HEK293 (cell line): ENCODE measurements at regions not wholly inside any gene's neighbourhood (a gene's known extent, or its start where the extent isn't known, plus 50 kb on each side); places are given as distances from the start of the nearest gene placed in this dataset.

Experiments
- FEZF1 ChIP-seq: fragments of 450-650 bp; formaldehyde crosslinking; IDR thresholded peaks from 2 replicates; pipeline ENCODE4 v1.5.1; 2016; ENCODE audit warnings: missing biosample characterization, missing genetic modification characterization
- GLIS1 ChIP-seq: fragments of 450-650 bp; formaldehyde crosslinking; IDR thresholded peaks from 2 replicates; pipeline ENCODE4 v1.5.1; 2016; ENCODE audit warnings: missing biosample characterization, missing genetic modification characterization
- KLF1 ChIP-seq: fragments of 450-650 bp; formaldehyde crosslinking; IDR thresholded peaks from 2 replicates; pipeline ENCODE4 v1.5.1; 2016; ENCODE audit warnings: missing biosample characterization, missing genetic modification characterization
- KLF16 ChIP-seq: fragments of 450-650 bp; formaldehyde crosslinking; IDR thresholded peaks from 2 replicates; pipeline ENCODE4 v1.5.1; 2017; ENCODE audit warnings: missing biosample characterization, missing genetic modification characterization
- MZF1 ChIP-seq: fragments of 450-650 bp; formaldehyde crosslinking; IDR thresholded peaks from 2 replicates; pipeline ENCODE4 v1.5.1; 2017; ENCODE audit warnings: missing biosample characterization, missing genetic modification characterization, borderline replicate concordance
- OSR2 ChIP-seq: fragments of 450-650 bp; formaldehyde crosslinking; IDR thresholded peaks from 2 replicates; pipeline ENCODE4 v1.5.1; 2016; ENCODE audit warnings: missing biosample characterization, missing genetic modification characterization
- SALL2 ChIP-seq: fragments of 450-650 bp; formaldehyde crosslinking; IDR thresholded peaks from 2 replicates; pipeline ENCODE4 v1.5.0; 2017; ENCODE audit warnings: missing biosample characterization, mild to moderate bottlenecking, missing genetic modification characterization, borderline replicate concordance
- SCRT2 ChIP-seq: fragments of 450-650 bp; formaldehyde crosslinking; IDR thresholded peaks from 2 replicates; pipeline ENCODE4 v1.5.1; 2016; ENCODE audit warnings: missing biosample characterization, missing genetic modification characterization
- SP2 ChIP-seq: fragments of 450-650 bp; formaldehyde crosslinking; IDR thresholded peaks from 2 replicates; pipeline ENCODE4 v1.5.1; 2016; ENCODE audit warnings: missing biosample characterization, missing genetic modification characterization
- SP3 ChIP-seq: fragments of 450-650 bp; formaldehyde crosslinking; IDR thresholded peaks from 2 replicates; pipeline ENCODE4 v1.5.1; 2016; ENCODE audit warnings: missing biosample characterization, missing genetic modification characterization
- WT1 ChIP-seq: fragments of 450-650 bp; formaldehyde crosslinking; IDR thresholded peaks from 2 replicates; pipeline ENCODE4 v1.5.1; 2016; ENCODE audit warnings: missing biosample characterization, missing genetic modification characterization
- YY1 ChIP-seq: fragments of 450-650 bp; formaldehyde crosslinking; IDR thresholded peaks from 2 replicates; pipeline ENCODE4 v1.5.1; 2018; ENCODE audit warnings: missing biosample characterization, missing genetic modification characterization
- ZBTB48 ChIP-seq: fragments of 450-650 bp; formaldehyde crosslinking; IDR thresholded peaks from 2 replicates; pipeline ENCODE4 v1.5.1; 2016; ENCODE audit warnings: missing biosample characterization, missing genetic modification characterization
- ZBTB8A ChIP-seq: fragments of 450-650 bp; formaldehyde crosslinking; IDR thresholded peaks from 2 replicates; pipeline ENCODE4 v1.5.1; 2016; ENCODE audit warnings: missing biosample characterization, missing genetic modification characterization
- ZEB2 ChIP-seq: fragments of 450-650 bp; formaldehyde crosslinking; IDR thresholded peaks from 2 replicates; pipeline ENCODE4 v1.5.1; 2016; ENCODE audit warnings: missing biosample characterization, missing genetic modification characterization
- ZFP3 ChIP-seq: fragments of 450-650 bp; formaldehyde crosslinking; IDR thresholded peaks from 2 replicates; pipeline ENCODE4 v1.5.1; 2016; ENCODE audit warnings: low read depth, missing biosample characterization, missing genetic modification characterization
- ZFP69B ChIP-seq: fragments of 450-650 bp; formaldehyde crosslinking; IDR thresholded peaks from 2 replicates; pipeline ENCODE4 v1.5.1; 2016; ENCODE audit warnings: missing biosample characterization, missing genetic modification characterization
- ZIC2 ChIP-seq: fragments of 450-650 bp; formaldehyde crosslinking; IDR thresholded peaks from 2 replicates; pipeline ENCODE4 v1.5.1; 2016; ENCODE audit warnings: missing biosample characterization, missing genetic modification characterization
- ZNF155 ChIP-seq: fragments of 450-650 bp; formaldehyde crosslinking; IDR thresholded peaks from 2 replicates; pipeline ENCODE4 v1.5.1; 2016; ENCODE audit warnings: missing biosample characterization, missing genetic modification characterization
- ZNF2 ChIP-seq: fragments of 450-650 bp; formaldehyde crosslinking; IDR thresholded peaks from 2 replicates; pipeline ENCODE4 v1.5.1; 2016; ENCODE audit warnings: missing biosample characterization, missing genetic modification characterization
- ZNF248 ChIP-seq: fragments of 450-650 bp; formaldehyde crosslinking; IDR thresholded peaks from 2 replicates; pipeline ENCODE4 v1.5.1; 2017; ENCODE audit warnings: missing biosample characterization, missing genetic modification characterization
- ZNF366 ChIP-seq: fragments of 450-650 bp; formaldehyde crosslinking; conservative IDR thresholded peaks from 2 replicates; pipeline ENCODE4 v1.5.1; 2016; ENCODE audit warnings: missing biosample characterization, missing genetic modification characterization
- ZNF501 ChIP-seq: fragments of 450-650 bp; formaldehyde crosslinking; IDR thresholded peaks from 2 replicates; pipeline ENCODE4 v1.5.1; 2016; ENCODE audit warnings: missing biosample characterization, missing genetic modification characterization
- ZNF558 ChIP-seq: fragments of 450-650 bp; formaldehyde crosslinking; IDR thresholded peaks from 2 replicates; pipeline ENCODE4 v1.5.1; 2016; ENCODE audit warnings: missing biosample characterization, missing genetic modification characterization
- ZNF561 ChIP-seq: fragments of 450-650 bp; IDR thresholded peaks from 2 replicates; pipeline ENCODE4 v1.5.1; 2018; ENCODE audit warnings: missing biosample characterization, missing genetic modification characterization, borderline replicate concordance
- ZNF585B ChIP-seq: fragments of 450-650 bp; formaldehyde crosslinking; IDR thresholded peaks from 2 replicates; pipeline ENCODE4 v1.5.1; 2016; ENCODE audit warnings: missing biosample characterization, missing genetic modification characterization
- ZNF660 ChIP-seq: fragments of 450-650 bp; IDR thresholded peaks from 2 replicates; pipeline ENCODE4 v1.5.1; 2018; ENCODE audit warnings: missing biosample characterization, mild to moderate bottlenecking, missing genetic modification characterization
- ZNF843 ChIP-seq: fragments of 450-650 bp; formaldehyde crosslinking; IDR thresholded peaks from 2 replicates; pipeline ENCODE4 v1.5.1; 2016; ENCODE audit warnings: missing biosample characterization, missing genetic modification characterization
- ZSCAN23 ChIP-seq: fragments of 450-650 bp; formaldehyde crosslinking; IDR thresholded peaks from 2 replicates; pipeline ENCODE4 v1.5.1; 2016; ENCODE audit warnings: missing biosample characterization, missing genetic modification characterization
- TF ChIP-seq, protein P1 (sequence below): fragments of 450-650 bp; IDR thresholded peaks from 2 replicates; pipeline ENCODE4 v1.5.1; 2018; ENCODE audit warnings: missing biosample characterization, mild to moderate bottlenecking, missing genetic modification characterization
- TF ChIP-seq, protein P2 (sequence below): fragments of 450-650 bp; formaldehyde crosslinking; IDR thresholded peaks from 2 replicates; pipeline ENCODE4; 2016; ENCODE audit warnings: missing biosample characterization, missing genetic modification characterization
- TF ChIP-seq, protein P3 (sequence below): fragments of 450-650 bp; formaldehyde crosslinking; IDR thresholded peaks from 2 replicates; pipeline ENCODE4 v1.5.1; 2016; ENCODE audit warnings: missing biosample characterization, missing genetic modification characterization
- TF ChIP-seq, protein P4 (sequence below): fragments of 450-650 bp; IDR thresholded peaks from 2 replicates; pipeline ENCODE4 v1.5.1; 2018; ENCODE audit warnings: missing biosample characterization, missing genetic modification characterization
- TF ChIP-seq, protein P5 (sequence below): fragments of 450-650 bp; formaldehyde crosslinking; conservative IDR thresholded peaks from 2 replicates; pipeline ENCODE4 v1.5.1; 2016; ENCODE audit warnings: low read depth, missing biosample characterization, missing genetic modification characterization

DNA sequence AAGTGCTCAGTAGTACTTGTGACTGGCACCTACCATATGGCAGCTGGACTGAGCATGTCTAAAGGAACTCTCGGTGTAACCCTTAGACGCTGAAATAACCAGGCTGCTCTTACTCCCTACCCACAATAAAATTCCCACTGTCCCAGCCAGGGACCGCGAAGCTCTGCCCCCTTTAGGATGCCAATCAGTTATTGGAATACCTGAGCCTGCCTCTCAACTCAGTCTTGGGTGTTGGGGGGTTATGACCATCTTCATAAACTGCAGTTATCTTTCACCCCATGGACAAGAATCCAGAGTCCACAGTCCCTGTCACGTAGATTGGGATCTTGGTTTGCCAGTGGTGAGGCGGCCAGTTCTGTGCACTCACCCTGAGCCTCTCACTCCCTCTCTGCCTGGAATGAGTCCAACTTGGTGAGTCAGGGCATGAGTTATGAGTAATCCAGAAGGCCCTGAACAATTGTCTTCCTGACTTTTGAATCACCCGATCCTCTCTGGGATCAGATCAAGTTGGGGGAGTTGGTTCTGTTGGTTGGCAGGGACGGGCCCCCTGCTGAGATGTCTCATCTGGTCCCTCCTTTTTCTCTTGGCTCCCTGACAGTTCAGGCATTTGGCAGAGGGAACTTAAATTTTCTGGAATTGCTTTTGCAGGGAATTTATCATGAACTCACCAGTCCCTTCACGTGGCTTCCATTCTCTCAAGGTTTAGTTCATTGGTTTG lies 120.1 kb upstream of the UBE2E1 start (continued):
- no peak for TF ChIP-seq SCRT2 (tag by site-specific recombination)
- no peak for TF ChIP-seq ZIC2 (tag by site-specific recombination)
- peak; percentile 33 for TF ChIP-seq ZFP69B (tag by site-specific recombination)
- peak; percentile 49 for TF ChIP-seq KLF1
- TF ChIP-seq ZSCAN23 (tag by site-specific recombination), result 0 out of 2 replicates have a peak, but pooled peaks have one; percentile 42
- TF ChIP-seq, protein P1, sequence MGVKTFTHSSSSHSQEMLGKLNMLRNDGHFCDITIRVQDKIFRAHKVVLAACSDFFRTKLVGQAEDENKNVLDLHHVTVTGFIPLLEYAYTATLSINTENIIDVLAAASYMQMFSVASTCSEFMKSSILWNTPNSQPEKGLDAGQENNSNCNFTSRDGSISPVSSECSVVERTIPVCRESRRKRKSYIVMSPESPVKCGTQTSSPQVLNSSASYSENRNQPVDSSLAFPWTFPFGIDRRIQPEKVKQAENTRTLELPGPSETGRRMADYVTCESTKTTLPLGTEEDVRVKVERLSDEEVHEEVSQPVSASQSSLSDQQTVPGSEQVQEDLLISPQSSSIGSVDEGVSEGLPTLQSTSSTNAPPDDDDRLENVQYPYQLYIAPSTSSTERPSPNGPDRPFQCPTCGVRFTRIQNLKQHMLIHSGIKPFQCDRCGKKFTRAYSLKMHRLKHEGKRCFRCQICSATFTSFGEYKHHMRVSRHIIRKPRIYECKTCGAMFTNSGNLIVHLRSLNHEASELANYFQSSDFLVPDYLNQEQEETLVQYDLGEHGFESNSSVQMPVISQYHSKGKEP (tag by site-specific recombination), result no peak
- peak; percentile 80; the same call in 1 of the 2 replicates for TF ChIP-seq ZNF501
- no peak for TF ChIP-seq ZFP3
- TF ChIP-seq, protein P2, sequence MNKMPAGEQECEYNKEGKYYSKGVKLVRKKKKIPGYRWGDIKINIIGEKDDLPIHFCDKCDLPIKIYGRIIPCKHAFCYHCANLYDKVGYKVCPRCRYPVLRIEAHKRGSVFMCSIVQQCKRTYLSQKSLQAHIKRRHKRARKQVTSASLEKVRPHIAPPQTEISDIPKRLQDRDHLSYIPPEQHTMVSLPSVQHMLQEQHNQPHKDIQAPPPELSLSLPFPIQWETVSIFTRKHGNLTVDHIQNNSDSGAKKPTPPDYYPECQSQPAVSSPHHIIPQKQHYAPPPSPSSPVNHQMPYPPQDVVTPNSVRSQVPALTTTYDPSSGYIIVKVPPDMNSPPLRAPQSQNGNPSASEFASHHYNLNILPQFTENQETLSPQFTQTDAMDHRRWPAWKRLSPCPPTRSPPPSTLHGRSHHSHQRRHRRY (tag by site-specific recombination), result no peak
- peak; percentile 74 for TF ChIP-seq ZNF558
- TF ChIP-seq ZNF2, result no peak
- TF ChIP-seq FEZF1 (tag by site-specific recombination), result no peak
- peak; percentile 96 for TF ChIP-seq MZF1 (tag by site-specific recombination)
- TF ChIP-seq ZEB2 (tag by site-specific recombination), result peak; percentile 94
- TF ChIP-seq, protein P3, sequence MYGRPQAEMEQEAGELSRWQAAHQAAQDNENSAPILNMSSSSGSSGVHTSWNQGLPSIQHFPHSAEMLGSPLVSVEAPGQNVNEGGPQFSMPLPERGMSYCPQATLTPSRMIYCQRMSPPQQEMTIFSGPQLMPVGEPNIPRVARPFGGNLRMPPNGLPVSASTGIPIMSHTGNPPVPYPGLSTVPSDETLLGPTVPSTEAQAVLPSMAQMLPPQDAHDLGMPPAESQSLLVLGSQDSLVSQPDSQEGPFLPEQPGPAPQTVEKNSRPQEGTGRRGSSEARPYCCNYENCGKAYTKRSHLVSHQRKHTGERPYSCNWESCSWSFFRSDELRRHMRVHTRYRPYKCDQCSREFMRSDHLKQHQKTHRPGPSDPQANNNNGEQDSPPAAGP (tag by site-specific recombination), result peak; percentile 86
- peak; percentile 80 for TF ChIP-seq ZNF843 (tag by site-specific recombination)
- peak; percentile 94 for TF ChIP-seq GLIS1 (tag by site-specific recombination)
- TF ChIP-seq, protein P4, sequence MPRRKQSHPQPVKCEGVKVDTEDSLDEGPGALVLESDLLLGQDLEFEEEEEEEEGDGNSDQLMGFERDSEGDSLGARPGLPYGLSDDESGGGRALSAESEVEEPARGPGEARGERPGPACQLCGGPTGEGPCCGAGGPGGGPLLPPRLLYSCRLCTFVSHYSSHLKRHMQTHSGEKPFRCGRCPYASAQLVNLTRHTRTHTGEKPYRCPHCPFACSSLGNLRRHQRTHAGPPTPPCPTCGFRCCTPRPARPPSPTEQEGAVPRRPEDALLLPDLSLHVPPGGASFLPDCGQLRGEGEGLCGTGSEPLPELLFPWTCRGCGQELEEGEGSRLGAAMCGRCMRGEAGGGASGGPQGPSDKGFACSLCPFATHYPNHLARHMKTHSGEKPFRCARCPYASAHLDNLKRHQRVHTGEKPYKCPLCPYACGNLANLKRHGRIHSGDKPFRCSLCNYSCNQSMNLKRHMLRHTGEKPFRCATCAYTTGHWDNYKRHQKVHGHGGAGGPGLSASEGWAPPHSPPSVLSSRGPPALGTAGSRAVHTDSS (tag by site-specific recombination), result no peak
- TF ChIP-seq ZNF660, result peak; percentile 97
- peak; percentile 94 for TF ChIP-seq ZBTB48 (tag by site-specific recombination)
- peak; percentile 26; the same call in 1 of the 2 replicates for TF ChIP-seq ZBTB8A
- TF ChIP-seq YY1 (tag by site-specific recombination), result no peak
- TF ChIP-seq WT1 (tag by site-specific recombination), result peak; percentile 92
- TF ChIP-seq ZNF561 (tag by site-specific recombination), result peak; percentile 69; the same call in 1 of the 2 replicates
- peak; percentile 76 for TF ChIP-seq ZNF366
- no peak for TF ChIP-seq SALL2 (tag by site-specific recombination)
- TF ChIP-seq SP2 (tag by site-specific recombination), result peak; percentile 33; the same call in 1 of the 2 replicates
- TF ChIP-seq, protein P5, sequence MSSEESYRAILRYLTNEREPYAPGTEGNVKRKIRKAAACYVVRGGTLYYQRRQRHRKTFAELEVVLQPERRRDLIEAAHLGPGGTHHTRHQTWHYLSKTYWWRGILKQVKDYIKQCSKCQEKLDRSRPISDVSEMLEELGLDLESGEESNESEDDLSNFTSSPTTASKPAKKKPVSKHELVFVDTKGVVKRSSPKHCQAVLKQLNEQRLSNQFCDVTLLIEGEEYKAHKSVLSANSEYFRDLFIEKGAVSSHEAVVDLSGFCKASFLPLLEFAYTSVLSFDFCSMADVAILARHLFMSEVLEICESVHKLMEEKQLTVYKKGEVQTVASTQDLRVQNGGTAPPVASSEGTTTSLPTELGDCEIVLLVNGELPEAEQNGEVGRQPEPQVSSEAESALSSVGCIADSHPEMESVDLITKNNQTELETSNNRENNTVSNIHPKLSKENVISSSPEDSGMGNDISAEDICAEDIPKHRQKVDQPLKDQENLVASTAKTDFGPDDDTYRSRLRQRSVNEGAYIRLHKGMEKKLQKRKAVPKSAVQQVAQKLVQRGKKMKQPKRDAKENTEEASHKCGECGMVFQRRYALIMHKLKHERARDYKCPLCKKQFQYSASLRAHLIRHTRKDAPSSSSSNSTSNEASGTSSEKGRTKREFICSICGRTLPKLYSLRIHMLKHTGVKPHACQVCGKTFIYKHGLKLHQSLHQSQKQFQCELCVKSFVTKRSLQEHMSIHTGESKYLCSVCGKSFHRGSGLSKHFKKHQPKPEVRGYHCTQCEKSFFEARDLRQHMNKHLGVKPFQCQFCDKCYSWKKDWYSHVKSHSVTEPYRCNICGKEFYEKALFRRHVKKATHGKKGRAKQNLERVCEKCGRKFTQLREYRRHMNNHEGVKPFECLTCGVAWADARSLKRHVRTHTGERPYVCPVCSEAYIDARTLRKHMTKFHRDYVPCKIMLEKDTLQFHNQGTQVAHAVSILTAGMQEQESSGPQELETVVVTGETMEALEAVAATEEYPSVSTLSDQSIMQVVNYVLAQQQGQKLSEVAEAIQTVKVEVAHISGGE, result peak; percentile 44
- TF ChIP-seq ZNF585B (tag by site-specific recombination), result no peak
- TF ChIP-seq SP3 (tag by site-specific recombination), result peak; percentile 47
- TF ChIP-seq ZNF155, result no peak
- no peak for TF ChIP-seq ZNF248
- TF ChIP-seq OSR2 (tag by site-specific recombination), result peak; percentile 83
- TF ChIP-seq KLF16 (tag by site-specific recombination), result peak; percentile 61
